ENCODE measurements at regions not wholly inside any gene's neighbourhood (a gene's known extent, or its start where the extent isn't known, plus 50 kb on each side); places are given as distances from the start of the nearest gene placed in this dataset.

GRCh38 chr2:205858275-205858674 lies 176.0 kb downstream of the NRP2 start:
- Histone ChIP-seq H3K4me3 (ENCODE audit: low read depth, low read length) (no peak overlapping the region), H3K79me2 (no peaks in the 10 kb centered on the region), H3K27me3 (ENCODE audit: control insufficient read depth, insufficient read depth, low read length) (no peaks in the 10 kb centered on the region), H3K9me3 (ENCODE audit: control insufficient read depth, low read length) (no peaks in the 10 kb centered on the region), H3K27ac (no peak overlapping the region), H3K36me3 (ENCODE audit: control insufficient read depth, insufficient read depth, low read length) (no peaks in the 10 kb centered on the region), H3K4me2 (ENCODE audit: low read length) (no peak overlapping the region), H3K9ac (no peak overlapping the region), H3K4me1 (no peaks in the 10 kb centered on the region), H2AFZ (no peak overlapping the region)
- no peak for TF ChIP-seq CTCF (IDR thresholded peaks at IDR 0.05)

GRCh38 chr2:205857520-205858237 lies 175.4 kb downstream of the NRP2 start:
- Histone ChIP-seq H3K9me3 (ENCODE audit: control insufficient read depth, low read length) (no peaks in the 10 kb centered on the region), H3K36me3 (ENCODE audit: control insufficient read depth, insufficient read depth, low read length) (no peaks in the 10 kb centered on the region), H3K27me3 (ENCODE audit: control insufficient read depth, insufficient read depth, low read length) (no peaks in the 10 kb centered on the region), H3K4me1 (no peaks in the 10 kb centered on the region), H2AFZ (no peak overlapping the region), H3K79me2 (no peaks in the 10 kb centered on the region), H3K4me3 (ENCODE audit: low read depth, low read length) (no peak overlapping the region), H3K4me2 (ENCODE audit: low read length) (no peak overlapping the region), H3K27ac (no peak overlapping the region), H3K9ac (no peak overlapping the region)
- TF ChIP-seq CTCF (IDR thresholded peaks at IDR 0.05) = no peak

- Histone ChIP-seq H3K27me3 (ENCODE audit: control insufficient read depth, insufficient read depth, low read length) (no peaks in the 10 kb centered on the region), H3K36me3 (ENCODE audit: control insufficient read depth, insufficient read depth, low read length) (no peaks in the 10 kb centered on the region)
- TF ChIP-seq CTCF (IDR thresholded peaks at IDR 0.05) = no peak
Observed at GRCh38 chr2:205852457-205852856, 170.2 kb downstream of the NRP2 start.

GRCh38 chr2:205850611-205851010 lies 168.3 kb downstream of the NRP2 start:
- Histone ChIP-seq H3K9ac (no peak overlapping the region), H3K27ac (no peak overlapping the region), H3K4me1 (peaks cover 2% of the 10 kb centered on the region), H3K27me3 (ENCODE audit: control insufficient read depth, insufficient read depth, low read length) (no peaks in the 10 kb centered on the region), H3K36me3 (ENCODE audit: control insufficient read depth, insufficient read depth, low read length) (no peaks in the 10 kb centered on the region), H3K79me2 (no peaks in the 10 kb centered on the region), H3K4me3 (ENCODE audit: low read depth, low read length) (no peak overlapping the region), H3K4me2 (ENCODE audit: low read length) (no peak overlapping the region), H2AFZ (no peak overlapping the region), H3K9me3 (ENCODE audit: control insufficient read depth, low read length) (no peaks in the 10 kb centered on the region)
- no peak for TF ChIP-seq CTCF (IDR thresholded peaks at IDR 0.05)

More at GRCh38 chr2:205852457-205852856, 170.2 kb downstream of the NRP2 start:
- no peak overlapping the region for H2AFZ ChIP-seq
- no peak overlapping the region for H3K4me2 ChIP-seq (ENCODE audit: low read length)
- H3K79me2 ChIP-seq = no peaks in the 10 kb centered on the region
- H3K9ac ChIP-seq = no peak overlapping the region
- no peak overlapping the region for H3K27ac ChIP-seq
- H3K9me3 ChIP-seq (ENCODE audit: control insufficient read depth, low read length) = no peaks in the 10 kb centered on the region
- H3K4me1 ChIP-seq = peaks cover 2% of the 10 kb centered on the region
- no peak overlapping the region for H3K4me3 ChIP-seq (ENCODE audit: low read depth, low read length)

- no peaks in the 10 kb centered on the region for H3K79me2 ChIP-seq
- no peak overlapping the region for H3K9ac ChIP-seq
- no peak overlapping the region for H2AFZ ChIP-seq
- H3K4me1 ChIP-seq = peaks cover 2% of the 10 kb centered on the region
- H3K27me3 ChIP-seq (ENCODE audit: control insufficient read depth, insufficient read depth, low read length) = no peaks in the 10 kb centered on the region
- H3K4me2 ChIP-seq (ENCODE audit: low read length) = no peak overlapping the region
- no peaks in the 10 kb centered on the region for H3K9me3 ChIP-seq (ENCODE audit: control insufficient read depth, low read length)
- H3K27ac ChIP-seq = no peak overlapping the region
- H3K36me3 ChIP-seq (ENCODE audit: control insufficient read depth, insufficient read depth, low read length) = no peaks in the 10 kb centered on the region
- TF ChIP-seq CTCF (IDR thresholded peaks at IDR 0.05) = no peak
- no peak overlapping the region for H3K4me3 ChIP-seq (ENCODE audit: low read depth, low read length)
Observed at GRCh38 chr2:205850132-205850531, 167.8 kb downstream of the NRP2 start.
